NCI-H2227 treated with DMSO at 0.1 percent for 48 hours (cell line): ENCODE measurements at regions not wholly inside any gene's neighbourhood (a gene's known extent, or its start where the extent isn't known, plus 50 kb on each side); places are given as distances from the start of the nearest gene placed in this dataset.

Experiments
- DNase-seq: peaks from one replicate; lab custom pipeline; 2025; lab: John Stamatoyannopoulos, UW

DNA sequence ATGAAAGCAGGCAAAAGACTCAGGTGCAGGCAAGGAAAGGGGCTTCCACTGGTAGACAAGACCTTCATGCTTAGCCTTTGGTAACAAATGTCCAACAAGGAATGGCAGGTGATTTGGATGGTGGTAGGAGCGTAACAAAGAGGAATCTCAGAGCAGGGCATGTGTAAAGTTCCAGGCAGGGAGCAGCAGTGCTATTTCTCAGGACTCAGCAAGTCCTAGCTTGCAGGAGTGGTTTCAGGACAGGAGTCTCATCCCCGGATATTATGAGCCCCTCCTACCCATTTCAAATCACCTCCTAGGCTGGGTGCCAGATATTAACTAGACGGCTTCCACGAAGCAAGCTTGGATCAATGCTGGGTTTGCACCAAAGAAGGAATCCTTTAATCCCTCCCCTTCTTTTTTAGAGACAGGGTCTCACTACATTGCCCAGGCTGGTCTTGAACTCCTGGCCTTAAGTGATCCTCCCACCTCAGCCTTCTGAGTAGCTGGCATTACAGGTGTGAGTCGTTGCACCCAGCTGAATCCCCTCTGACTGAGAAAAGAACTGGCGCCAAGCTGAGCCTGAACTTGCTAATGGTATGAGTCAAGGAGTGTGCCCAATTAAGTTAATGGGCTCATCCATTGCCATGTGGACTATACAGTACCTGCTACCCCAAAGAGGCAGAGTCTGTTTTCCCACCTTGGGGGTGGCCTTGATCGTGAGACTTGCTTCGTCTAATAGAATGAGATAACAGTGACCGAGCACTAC, 190.3 kb downstream of the ARL4C start:
- no peak for DNase-seq

DNA sequence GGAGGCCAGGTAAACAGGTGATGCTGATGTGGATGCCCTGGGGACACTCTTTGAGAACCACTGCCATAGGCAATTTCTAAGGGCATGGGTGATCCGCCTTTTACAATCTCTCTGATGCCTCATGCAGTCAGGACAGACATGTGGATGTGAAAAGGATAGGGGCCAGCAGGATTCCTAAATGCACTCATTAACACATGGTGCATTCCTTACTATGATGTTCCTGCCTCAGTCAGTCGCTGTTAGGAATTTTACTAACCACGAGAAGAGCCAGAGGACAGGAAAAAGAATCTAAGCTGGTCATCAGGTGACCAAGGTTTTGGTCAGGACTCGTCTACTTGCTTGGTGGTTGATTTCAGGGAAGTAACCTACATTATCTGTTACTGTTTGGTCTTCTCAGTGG, 191.0 kb downstream of the ARL4C start:
- DNase-seq: no peak

DNA sequence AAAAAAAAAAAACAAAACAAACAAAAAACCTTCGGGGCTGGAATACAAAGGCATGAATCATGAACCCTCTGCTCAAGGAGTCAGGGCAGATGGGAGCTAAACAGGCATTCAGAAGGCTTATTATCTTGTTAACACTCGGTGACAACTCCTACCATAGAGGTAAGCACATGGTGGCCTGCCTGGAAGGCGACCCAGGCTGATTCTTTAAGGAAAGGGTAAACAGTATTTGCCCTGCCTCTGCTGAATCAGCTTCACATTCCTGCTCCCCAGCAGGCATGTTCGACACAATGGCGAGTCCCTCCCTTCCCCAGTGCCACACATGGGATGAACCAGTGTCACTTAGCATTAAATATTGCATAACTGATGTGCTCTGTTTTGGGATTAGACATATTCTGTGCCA, 191.9 kb downstream of the ARL4C start:
- DNase-seq: peak; percentile 31

DNA sequence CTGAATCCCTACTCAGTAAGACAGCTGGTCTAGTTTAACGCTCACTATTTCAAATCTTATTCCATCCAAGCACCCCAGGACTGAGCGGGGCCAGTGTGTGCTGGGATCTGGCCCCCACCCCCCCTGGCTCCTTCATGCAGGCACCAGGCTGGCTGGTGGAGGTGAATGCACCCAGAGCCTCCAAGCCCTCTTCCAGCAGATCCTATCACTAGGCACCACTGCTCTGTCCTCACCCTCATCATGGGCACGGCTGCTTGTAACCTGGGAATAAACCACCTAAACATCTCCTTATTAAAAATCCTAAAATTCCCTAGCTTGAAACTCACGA, 194.3 kb downstream of the ARL4C start:
- DNase-seq: no peak

DNA sequence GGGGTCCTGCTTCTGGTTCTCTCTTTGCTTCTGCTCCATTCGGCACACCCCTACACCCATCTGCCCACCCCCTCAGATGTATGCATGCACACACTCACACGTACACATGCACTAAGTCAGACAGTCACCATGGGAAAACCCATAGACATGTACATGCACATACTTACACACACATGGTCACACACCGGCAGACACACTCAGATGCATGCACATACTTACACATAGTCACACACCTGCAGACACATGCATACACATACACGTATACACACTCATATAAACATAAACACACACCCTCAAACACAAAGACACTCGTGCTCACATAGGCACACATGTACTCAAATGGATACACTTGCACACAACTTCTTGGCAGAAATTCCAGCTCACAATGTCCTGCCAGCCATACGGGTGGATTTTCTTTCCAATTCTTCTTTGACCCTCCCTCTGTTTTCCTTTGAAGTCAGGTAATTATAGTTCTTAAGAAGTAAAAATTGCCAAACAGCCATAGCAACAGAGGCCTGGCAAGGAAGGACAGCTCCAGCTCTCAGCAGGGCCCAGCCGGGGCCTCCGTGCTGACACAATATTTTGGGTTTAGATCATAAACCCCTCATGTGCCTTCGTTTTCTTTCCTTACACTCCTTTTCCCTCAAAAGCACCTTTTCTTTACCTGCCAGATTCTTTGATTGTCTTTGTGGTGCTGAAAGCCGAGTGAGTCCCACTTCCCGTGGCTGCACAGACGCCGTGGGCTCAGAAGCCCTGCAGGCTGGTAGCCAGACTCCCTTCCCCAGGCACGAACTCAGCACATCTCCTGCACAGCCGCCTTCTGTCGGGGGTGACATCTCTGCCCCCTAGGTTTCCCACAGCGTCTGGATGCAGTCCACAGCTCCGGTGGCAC, 195.7 kb downstream of the ARL4C start:
- DNase-seq: peak; percentile 71

DNA sequence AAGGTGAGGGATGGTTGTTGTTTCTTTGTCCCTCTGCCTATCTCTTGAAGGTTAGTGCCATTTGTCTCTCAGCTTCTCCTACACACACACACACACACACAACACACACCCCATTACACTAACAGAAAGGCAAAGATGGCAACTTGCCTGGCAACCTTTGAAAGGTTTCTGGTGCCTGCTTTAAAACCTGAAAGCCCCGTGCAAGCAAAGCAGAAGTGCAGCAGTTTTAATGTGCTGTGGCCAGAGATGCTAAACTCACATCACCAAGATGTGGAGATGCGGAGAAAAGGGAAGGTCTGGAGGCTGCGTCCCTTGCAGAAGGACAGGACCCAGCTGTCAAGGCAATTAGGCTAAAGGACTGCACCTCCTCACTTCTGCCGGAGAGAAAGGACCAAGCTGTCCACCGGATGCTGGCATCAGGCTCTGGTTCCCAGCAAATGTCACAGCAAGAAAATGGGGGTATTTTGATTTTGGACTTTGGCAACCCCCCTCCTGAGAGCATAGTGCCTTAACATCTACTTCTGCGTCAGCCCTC, 196.4 kb downstream of the ARL4C start:
- DNase-seq: no peak

DNA sequence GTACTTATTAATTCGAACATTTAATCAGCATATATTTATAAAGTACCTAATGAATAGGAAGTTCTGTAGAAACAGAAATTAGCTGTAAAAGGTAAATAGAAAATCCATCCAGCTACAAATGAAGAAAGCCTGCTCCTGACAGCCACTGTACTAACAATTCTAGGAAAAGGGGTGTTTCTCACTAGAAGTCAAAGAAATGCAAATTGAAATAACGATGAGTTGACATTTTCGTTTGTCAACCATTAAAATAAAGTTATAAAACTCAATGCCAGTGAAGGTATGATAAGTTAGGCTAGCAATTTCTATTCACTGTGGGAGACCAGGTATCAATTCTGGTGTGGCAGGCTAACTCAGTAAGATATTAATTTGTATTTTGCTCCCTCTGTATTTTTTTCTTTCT, 198.0 kb downstream of the ARL4C start:
- DNase-seq: no peak

DNA sequence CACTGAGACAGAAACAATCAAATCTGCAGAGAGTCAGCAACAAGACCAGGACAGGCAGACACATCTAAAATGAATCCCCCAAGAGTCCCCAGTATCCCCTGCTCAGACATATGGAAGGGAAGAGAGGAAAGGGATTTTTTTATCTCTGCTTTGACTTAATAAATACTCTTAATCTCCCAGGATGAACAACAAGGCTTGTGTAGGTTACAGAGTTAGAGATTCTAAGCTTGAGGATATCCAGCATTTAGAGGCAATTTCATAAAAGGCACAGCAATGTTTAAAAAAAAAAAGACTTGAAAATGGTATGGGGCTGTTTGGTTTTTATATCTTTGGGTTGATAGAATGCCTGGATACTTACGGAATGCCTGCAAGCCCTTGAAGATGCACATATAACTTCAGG, 199.9 kb downstream of the ARL4C start:
- DNase-seq: no peak

DNA sequence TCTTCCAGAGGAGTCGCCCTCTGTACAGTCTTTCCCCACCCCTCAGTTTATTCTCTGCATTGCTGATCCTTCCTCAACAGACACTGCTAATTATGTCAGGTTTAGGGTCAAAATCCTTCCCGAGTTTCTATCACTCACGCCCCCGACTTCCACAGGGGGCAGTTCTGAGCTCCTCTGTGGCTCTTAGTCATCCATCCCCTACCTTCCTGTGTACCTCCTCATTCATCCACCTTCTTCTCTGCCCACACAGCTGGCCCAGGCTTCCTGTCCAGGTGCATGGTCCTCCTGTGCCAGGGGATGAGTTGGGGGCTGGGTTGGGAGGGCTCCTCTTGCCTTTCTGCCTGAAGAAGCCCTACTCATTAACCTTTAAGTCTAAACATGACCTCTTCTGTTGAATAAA, 202.9 kb downstream of the ARL4C start:
- no peak for DNase-seq

DNA sequence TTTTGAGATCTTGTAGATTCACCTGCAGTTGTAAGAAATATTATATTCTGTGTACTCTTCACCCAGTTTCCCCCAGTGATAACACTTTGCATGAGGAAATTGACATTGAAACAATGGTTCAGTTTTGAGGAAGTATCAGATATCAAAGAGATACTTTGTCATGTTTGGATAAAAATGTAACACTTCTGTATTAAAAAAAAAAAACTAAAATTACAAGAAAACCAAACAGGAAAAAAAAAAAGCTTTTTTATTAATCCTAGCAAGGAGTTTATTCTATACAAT, 204.0 kb downstream of the ARL4C start:
- no peak for DNase-seq

DNA sequence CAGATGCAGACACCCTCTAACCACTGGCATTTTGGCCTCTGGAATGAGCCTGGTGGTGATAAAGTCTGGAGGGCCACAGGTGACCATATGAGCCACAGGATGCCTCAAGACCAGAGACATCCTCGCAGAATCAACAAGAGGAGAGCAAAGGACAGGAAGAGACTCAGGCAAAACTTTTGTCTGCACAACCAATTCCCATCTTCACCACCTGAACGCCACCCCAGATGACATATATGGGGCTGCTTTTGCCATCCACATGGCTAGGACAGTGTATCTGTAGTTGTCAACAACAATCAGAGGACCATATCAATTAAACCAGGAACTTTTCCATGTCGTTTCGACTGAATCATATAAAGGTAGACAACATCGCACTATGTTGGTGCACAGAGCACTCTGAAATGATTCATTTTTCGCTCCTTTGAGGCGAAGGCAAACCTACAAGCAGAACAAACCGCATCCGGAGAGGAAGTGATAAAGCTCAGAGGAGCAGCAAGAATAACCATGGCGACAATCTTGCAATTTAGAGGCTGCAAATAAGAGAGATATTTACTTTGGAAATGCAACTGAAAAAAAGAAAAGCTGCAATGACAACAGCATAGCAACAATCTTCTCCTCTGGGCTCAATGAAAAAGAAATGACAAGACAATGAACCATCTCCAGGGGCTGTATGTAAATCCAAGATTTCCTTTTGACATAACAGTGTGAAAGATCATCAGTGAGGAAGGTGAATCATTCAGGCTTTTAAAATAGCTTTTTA, 204.5 kb downstream of the ARL4C start:
- no peak for DNase-seq

DNA sequence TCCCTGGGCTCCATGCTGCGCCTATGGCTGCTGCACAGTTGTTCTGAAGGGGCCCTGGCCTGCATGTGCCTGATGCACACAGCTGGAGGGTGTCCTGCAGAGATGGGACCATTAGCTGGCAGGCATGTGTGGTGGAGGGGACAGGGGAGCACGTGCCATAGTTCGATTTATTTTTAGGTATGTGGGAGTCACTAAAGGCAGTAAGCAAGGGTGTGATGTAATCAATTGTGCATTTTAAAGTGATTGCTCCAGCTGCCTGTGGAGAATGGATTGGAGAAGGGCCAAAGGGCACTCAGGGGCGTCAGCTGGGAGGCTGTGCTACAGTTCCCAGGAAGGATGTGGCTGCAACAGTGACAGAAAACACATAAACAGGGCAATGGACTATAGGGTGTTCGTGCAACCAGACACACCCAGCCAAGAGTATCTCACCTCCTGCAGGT, 205.1 kb downstream of the ARL4C start:
- DNase-seq: no peak

DNA sequence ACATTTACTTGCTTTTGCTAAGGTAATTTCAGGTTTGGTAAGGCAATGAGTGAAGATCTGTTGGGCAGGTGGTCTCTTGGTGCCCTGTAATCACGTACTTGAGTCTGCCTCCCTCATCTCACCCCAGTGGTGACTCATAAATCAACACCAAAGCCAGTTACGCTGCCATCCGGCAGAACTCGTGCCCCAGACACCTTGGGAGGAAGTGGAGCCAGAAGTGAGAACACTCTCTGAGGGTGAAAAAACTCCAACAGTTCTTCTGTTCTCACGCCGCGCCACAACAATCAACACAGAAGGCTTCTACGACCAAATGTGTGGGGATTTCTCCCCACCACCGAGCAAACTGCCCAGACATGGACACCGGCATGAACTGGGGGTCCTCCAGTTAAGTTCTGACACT, 206.2 kb downstream of the ARL4C start:
- no peak for DNase-seq

DNA sequence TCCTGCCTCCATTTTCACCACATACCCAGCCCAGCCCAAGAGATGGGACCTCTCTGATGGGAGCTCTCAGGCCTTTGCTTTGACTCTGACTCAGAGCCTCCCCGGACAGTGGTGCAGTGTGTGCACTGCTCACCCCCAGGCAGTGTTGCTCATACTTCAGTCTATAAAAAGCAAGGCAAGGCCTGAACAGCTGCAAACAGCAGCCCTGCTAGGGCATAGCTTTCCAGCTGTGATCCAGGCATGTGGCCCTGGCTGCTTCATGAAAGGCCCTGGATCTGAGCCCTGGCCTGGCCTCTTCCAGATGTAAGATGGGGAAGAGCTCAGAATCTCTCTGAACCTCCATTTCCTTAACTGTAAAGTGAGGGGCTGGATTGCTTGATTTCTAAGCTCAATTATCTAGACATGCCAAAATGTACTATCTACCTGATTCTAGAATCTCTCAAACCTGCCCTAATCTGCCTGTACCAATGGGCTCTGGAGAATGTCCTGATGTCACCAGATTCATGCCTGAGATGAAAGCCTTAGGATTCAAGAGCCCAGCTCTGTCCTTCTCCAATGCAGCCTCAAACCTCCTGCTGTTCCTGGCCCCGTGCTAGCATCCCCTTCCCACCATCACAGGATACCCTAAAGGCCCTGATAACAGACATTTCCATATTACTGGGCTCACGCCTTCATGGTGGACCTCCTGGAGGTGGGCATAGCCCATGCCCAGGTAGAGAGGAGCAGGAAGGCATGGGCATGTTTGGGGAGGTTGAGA, 206.9 kb downstream of the ARL4C start:
- DNase-seq: no peak

DNA sequence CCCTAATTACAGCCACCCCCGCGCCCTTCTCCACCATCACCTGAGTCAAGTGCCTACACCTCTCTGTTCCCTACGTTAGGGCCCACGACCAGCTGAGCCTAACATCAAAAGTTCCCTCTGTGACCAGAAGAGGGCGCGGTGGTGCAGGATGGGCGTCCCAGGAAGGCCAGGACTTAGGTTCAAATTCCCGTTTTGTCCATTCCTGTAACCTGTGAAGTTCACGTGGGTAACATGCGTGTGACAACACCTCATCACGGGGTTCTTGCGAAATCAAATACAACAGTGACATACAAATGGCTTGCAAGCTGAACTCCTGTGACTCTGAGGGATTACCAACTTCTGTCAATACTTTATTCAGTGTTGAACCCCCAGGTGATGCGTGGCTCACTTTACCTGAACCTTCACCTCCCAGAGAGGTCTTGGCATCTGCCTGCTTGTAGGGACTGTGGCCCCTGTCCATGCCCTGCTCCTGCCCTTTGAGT, 207.9 kb downstream of the ARL4C start:
- DNase-seq: no peak

DNA sequence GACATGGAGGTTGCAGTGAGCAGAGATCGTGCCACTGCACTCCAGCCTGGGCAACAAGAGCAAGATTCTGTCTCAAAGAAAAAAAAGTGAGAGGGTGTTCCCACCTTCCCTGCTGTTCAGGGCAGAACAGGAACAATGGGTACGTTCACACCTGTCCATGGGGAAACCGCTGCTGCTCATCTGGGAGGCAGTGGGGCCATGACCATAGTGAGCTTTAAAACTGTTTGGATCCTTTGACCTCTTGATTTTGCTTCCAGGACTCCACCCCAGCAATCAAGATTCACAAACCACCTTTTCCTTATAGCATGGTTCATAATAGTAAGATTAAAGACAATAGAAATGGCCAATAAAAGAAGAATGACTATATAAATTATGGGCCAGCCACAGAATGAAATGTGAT, 209.2 kb downstream of the ARL4C start:
- DNase-seq: no peak

DNA sequence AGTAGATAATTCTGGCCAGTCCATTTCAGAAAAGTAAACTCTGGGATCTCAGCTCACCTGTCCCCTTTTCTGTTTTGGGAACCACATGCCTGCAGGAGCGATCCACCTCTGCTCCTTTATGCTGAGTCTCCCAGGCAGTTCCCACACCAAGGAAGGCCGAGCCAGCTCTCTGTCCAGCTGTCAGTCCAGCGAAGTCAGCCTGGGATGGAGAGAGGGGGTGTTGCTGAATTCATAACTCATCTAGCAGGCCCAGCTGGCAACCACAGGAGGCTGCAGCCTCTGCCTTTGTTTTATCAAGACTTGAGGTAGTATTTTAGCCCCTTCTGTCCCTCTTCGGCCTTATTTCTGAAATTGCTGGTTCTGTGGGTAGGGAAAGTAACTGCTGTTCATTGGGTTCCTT, 209.9 kb downstream of the ARL4C start:
- DNase-seq: no peak

DNA sequence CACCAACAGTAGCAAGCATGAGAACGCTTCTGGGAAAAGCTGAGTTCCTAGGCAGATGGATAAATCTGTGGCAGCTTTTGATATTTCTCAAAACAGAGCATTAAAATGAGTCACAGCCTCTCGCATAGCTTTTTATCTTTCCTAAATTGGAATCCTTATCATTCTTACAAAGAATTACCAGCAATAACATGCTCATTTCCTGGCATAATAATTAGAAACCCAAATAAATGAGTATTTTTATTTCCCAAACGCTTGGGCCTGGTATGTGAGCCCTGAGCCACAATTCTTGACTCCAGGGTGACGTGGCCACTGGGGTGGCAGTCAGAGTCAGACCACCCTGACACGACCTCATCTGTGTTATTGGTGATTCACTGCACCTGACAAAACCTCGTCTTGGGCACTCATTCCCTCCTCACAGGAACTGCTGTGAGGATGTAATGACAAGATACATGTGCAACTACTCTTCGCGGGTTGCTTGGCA, 210.7 kb downstream of the ARL4C start:
- no peak for DNase-seq

DNA sequence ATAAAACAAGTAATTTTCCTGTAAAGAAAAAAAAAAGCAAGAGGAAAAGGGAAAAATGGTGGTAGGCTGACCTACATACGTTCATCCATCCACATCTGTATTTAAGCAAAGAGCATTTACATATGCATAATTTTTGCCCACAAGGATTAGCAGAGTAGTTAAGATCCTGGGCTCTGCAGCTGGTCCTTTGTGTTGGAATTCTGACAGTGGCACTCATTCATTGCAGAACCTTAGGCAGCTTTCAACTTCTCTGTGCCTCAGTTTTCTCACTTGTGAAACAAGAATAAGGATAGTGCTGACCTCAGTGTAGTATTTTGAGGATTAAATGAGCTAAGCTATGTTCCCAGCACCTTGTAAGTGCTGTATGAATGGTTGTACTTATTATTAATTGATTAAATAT, 211.3 kb downstream of the ARL4C start:
- DNase-seq: no peak

DNA sequence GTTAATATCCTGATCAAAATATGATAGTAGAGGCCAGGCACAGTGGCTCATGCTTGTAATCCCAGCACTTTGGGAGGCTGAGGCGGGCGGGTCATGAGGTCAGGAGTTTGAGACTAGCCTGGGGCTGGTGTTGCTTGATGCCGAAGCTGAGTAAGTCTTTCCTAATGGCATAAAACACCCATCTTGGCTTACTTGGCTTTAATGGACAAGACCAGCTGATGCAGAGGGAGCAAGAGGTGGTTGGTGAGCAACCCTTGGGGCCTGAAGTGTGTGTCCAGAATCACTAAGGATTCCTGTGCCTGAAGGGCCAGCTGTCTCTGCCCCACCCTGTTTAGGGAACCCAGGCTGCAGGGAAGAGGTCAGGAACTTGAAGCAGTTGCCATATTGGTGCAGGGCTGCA, 217.2 kb downstream of the ARL4C start:
- DNase-seq: no peak

DNA sequence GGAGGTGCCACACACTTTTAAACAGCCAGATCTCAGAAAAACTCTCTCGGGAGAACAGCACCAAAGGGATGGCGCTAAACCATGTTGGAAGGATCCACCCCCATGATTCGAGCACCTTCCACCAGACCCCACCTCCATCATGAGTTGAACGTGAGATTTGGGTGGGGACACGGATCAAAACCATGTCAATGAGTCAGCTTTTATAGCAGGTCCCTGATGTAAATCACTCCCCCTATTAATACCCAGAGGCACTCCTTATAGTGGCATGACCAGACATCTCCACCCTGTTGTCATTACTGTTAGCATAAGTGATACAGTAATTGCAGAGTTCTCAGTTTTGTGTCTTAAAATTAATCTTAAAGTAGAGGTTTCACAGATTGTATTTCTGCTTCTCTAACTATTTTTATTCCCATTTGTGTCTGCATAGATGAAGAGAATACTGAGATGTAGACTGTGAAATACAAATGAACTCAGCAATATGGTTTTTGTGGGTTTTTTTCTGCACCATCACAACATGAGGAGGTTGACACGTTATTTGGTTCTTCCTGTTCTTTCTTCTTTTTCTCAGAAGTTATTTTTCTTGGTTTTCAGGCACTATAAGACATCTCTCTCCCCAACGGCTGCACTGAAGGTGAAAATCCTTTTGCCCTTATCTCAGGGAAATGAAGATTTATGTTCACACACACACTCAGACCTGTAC, 218.2 kb downstream of the ARL4C start:
- no peak for DNase-seq
